Osteocyte (in vitro differentiated cells): ENCODE measurements at regions not wholly inside any gene's neighbourhood (a gene's known extent, or its start where the extent isn't known, plus 50 kb on each side); places are given as distances from the start of the nearest gene placed in this dataset.

ENCODE experiments used
- DNase-seq: peaks from one replicate; pipeline ENCODE4 v3.0.0; 2021; ENCODE audit warnings: mixed read lengths; ENCODE audit not compliant: unreplicated experiment; ENCODE audit errors: extremely low spot score
- H3K27ac Mint-ChIP-seq: one replicate; pipeline ENCODE4 v1.8.0; 2021; ENCODE audit warnings: mild to moderate bottlenecking, mixed read lengths; ENCODE audit not compliant: unreplicated experiment
- H3K27me3 Mint-ChIP-seq: one replicate; pipeline ENCODE4 v1.8.0; 2021; ENCODE audit warnings: mixed read lengths; ENCODE audit not compliant: unreplicated experiment
- H3K36me3 Mint-ChIP-seq: one replicate; pipeline ENCODE4 v1.8.0; 2021; ENCODE audit warnings: mixed read lengths; ENCODE audit not compliant: unreplicated experiment
- H3K4me1 Mint-ChIP-seq: one replicate; pipeline ENCODE4 v1.8.0; 2021; ENCODE audit warnings: mixed read lengths; ENCODE audit not compliant: unreplicated experiment
- H3K4me3 Mint-ChIP-seq: one replicate; pipeline ENCODE4 v1.8.0; 2021; ENCODE audit warnings: mild to moderate bottlenecking, moderate library complexity, mixed read lengths; ENCODE audit not compliant: unreplicated experiment
- H3K9me3 Mint-ChIP-seq: one replicate; pipeline ENCODE4 v1.8.0; 2021; ENCODE audit warnings: mixed read lengths; ENCODE audit not compliant: unreplicated experiment
- CTCF ChIP-seq: fragments of 200-600 bp; sonication (generic); IDR thresholded peaks from 2 replicates; pipeline ENCODE4 v1.5.0; 2021; ENCODE audit warnings: antibody characterized with exemption, mild to moderate bottlenecking, moderate library complexity

DNA sequence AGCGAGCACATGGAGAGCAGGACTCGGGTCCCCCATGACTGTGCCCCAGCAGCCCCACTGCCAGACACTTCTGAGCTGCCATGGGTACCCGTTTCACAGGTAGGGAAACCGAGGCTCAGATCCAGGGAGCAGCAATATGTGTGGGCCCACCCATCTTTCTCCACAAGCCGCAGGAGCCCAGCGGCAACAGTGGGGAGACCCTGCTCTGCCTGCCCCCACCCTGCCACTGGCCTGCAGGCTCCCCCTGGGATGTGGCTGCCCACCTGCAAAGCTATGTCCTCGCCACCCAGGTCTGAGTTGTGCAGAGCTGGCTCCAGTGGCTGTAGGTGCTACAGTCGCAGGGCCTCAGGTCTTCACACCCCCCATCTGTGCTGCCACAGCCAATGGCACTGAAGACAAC, 50.6 kb upstream of the C1QTNF9B start:
- Mint-ChIP-seq H3K27me3 (peaks cover 11% of the 10 kb centered on the region), H3K36me3 (no peaks in the 10 kb centered on the region), H3K9me3 (no peaks in the 10 kb centered on the region), H3K27ac (no peak overlapping the region), H3K4me1 (peaks cover 5% of the 10 kb centered on the region), H3K4me3 (no peak overlapping the region)
- DNase-seq = no peak
- no peak for TF ChIP-seq CTCF

GRCh38 chr13:23949200-23949599, 51.9 kb upstream of the C1QTNF9B start:
- Mint-ChIP-seq H3K4me1 (peaks cover 5% of the 10 kb centered on the region), H3K4me3 (no peak overlapping the region), H3K9me3 (no peaks in the 10 kb centered on the region), H3K36me3 (no peaks in the 10 kb centered on the region), H3K27ac (no peak overlapping the region), H3K27me3 (peaks cover 4% of the 10 kb centered on the region)
- DNase-seq = no peak
- TF ChIP-seq CTCF = no peak

DNA sequence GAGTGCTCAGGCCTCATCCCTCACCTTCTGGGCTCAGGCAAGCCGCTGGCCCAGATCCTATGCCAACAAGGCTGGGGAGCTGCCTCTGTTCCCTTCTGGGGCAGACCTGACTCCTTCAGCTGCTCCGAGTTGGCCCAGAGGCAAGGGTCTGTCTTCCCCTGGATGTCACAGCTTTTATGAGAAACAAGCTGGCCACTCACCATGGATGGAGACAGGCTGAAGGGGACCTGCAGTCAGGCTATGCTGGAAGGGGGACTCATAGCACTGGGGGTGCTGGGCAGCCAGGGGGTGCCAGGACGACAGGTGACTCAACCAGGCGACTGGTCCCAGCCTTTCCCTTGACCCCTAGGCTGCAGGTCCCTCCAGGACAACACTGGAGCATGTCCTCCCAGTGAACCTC, 52.4 kb upstream of the C1QTNF9B start:
- peaks cover 5% of the 10 kb centered on the region for H3K4me1 Mint-ChIP-seq
- H3K9me3 Mint-ChIP-seq = no peaks in the 10 kb centered on the region
- no peak overlapping the region for H3K27ac Mint-ChIP-seq
- no peak overlapping the region for H3K4me3 Mint-ChIP-seq
- no peak for DNase-seq
- no peaks in the 10 kb centered on the region for H3K36me3 Mint-ChIP-seq
- H3K27me3 Mint-ChIP-seq = peaks cover 8% of the 10 kb centered on the region
- TF ChIP-seq CTCF = no peak

- DNase-seq = no peak
- TF ChIP-seq CTCF = no peak
- H3K27me3 Mint-ChIP-seq = peaks cover 13% of the 10 kb centered on the region
- H3K4me3 Mint-ChIP-seq = no peak overlapping the region
- no peaks in the 10 kb centered on the region for H3K36me3 Mint-ChIP-seq
- H3K9me3 Mint-ChIP-seq = no peaks in the 10 kb centered on the region
- no peak overlapping the region for H3K27ac Mint-ChIP-seq
- peaks cover 5% of the 10 kb centered on the region for H3K4me1 Mint-ChIP-seq
These were observed 53.6 kb upstream of the C1QTNF9B start for GRCh38 chr13:23950736-23951510.

DNA sequence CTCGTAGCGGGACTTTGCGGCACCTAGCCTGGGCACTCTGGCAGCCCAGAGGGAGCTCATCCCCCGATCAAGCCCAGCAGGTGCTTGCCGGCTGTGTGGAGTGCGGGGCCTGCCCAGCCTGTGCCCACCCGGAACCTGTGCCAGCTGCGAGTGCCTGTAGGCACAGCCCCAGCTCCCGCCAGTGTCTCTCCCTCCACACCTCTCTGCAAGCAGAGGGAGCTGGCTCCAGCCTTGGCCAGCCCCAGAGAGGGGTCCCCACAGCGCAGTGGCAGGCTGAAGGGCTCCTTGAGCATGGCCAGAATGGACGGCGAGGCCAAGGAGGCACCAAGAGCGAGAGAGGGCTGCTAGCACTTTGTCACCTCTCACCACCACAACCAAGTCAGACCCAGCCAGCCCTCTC, 55.5 kb upstream of the C1QTNF9B start:
- peaks cover 3% of the 10 kb centered on the region for H3K4me1 Mint-ChIP-seq

More for the DNA sequence above, 55.5 kb upstream of the C1QTNF9B start:
- H3K9me3 Mint-ChIP-seq = no peaks in the 10 kb centered on the region
- no peak for TF ChIP-seq CTCF
- H3K27ac Mint-ChIP-seq = no peak overlapping the region
- no peaks in the 10 kb centered on the region for H3K36me3 Mint-ChIP-seq
- peaks cover 15% of the 10 kb centered on the region for H3K27me3 Mint-ChIP-seq
- H3K4me3 Mint-ChIP-seq = no peak overlapping the region
- no peak for DNase-seq
